Ramos (cell line): ENCODE measurements at regions not wholly inside any gene's neighbourhood (a gene's known extent, or its start where the extent isn't known, plus 50 kb on each side); places are given as distances from the start of the nearest gene placed in this dataset.
"Not testable (repeated sequence)": the region's sequence is repeated elsewhere in the genome, so short reads cannot be mapped to it uniquely, and the experiment has no call there.

ENCODE experiments used
- in situ Hi-C: fragments of 300-500 bp; cut with MboI; formaldehyde crosslinking; loops from one replicate; pipeline ENCODE4 v1.14.3; 2022; ENCODE audit warnings: low sequenced_read_pairs; ENCODE audit not compliant: unreplicated experiment

DNA sequence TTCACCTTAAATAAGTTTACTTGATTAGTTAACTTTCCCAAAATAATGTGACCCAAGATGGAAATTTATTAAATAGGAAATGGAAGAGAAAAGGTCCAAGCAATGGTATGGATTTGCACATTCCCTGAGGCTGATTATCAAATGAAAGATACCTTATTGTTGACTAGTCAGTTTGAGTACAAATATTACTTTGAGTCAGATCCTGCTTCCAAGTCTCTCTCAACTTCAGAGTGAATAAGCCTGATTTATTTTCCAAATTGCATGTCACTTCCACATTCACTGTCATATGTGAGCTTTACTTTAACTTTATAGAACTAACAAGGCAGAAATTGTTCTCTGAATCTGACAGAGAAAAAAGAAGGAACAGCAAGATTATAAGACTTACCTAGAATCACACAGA is 520.8 kb downstream of the RAB28 start:
- in situ Hi-C loops = no loop called here

- in situ Hi-C loops = no loop called here
Observed at GRCh38 chr4:12961713-12962112, 522.4 kb downstream of the RAB28 start.

- in situ Hi-C loops = no loop called here
Observed at GRCh38 chr4:12958436-12958835, 525.7 kb downstream of the RAB28 start.

- in situ Hi-C loops = no loop called here
Observed at GRCh38 chr4:12957108-12957507, 527.0 kb downstream of the RAB28 start.

DNA sequence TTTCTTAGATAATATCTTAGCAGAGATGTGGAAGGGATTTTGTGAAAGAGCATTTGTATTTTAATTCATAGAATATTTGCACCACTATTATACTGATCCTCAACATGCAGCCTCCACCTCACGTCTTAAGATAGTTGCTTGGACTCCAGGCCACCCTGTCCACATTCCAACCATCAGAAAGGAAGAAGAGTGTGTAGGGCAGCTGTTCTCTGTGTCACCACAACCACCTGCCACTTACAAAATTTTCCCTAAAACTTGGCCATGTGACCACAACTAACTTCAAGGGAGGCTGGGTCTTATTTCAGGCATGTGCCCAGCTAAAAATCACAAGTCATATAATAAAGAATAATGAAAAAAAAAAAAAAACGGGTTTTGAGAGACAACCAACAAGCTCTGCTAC is 528.1 kb downstream of the RAB28 start:
- in situ Hi-C loops = no loop called here

- in situ Hi-C loops = no loop called here
Observed at GRCh38 chr4:12949719-12950490, 534.2 kb downstream of the RAB28 start.

DNA sequence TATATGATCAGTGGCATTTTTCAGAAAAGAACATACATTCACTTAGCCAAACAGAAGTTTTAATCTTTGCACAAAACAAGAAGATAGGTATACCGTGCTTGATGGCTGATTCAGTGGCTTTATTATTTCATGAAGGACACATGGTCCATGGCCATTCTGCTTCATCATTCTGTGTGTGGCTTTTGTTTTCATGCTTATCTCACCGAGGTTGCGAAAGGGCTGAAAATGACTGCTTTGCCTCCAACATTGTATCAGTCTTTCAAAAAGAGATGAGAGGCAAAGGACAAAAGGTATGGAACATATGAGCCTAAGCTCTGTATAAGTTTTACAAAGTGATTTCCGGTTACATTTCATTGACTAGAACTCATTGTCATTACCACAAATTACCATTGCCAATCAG is 541.1 kb downstream of the RAB28 start:
- in situ Hi-C loops = no loop called here

GRCh38 chr4:12933760-12934221 is 550.3 kb downstream of the RAB28 start:
- in situ Hi-C loops = no loop called here

DNA sequence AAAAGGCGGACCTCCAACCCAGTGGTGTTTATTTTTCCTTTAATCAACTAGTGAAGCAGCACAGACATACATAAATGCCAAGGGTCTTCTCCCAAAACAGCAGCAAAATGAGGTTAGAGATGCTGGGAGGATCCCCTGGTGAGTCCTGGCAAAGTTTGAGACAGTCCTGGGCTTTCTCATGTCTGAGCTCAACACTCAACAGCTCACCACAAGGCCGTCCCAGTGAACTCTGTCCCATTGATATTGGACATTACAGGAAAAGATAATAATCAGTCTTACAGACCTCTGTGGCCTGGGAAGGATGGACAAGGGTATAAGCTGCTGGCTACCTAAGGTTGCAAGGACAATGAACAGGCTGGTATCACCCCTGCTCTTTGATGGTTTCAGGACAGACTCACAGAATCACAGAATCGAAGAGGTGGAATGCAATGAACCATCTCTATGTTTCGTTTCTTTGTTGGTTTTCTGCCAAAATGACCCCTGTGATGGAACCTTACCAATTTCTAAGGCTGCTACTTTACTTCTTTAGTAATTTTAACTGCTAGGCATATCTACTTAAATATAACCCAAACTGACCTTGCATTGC is 551.8 kb downstream of the RAB28 start:
- in situ Hi-C loops = no loop called here

DNA sequence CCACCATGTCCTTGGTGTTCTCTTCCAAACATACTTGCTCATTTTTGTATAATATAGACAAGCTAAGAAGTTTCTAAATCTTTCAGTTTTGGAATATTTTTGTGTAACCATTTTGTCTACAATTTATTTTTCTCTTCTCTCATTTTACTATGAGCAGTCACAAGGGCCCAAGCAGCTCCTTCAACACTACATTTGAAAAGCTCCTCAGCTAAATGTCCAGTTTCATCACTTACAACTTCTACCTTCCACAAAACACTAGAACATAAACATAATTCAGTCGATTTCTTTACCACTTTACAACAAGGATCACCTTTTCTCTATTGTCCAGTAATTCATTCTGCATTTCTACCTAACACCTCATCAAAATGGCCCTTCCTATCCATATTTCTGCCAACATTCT is 554.4 kb downstream of the RAB28 start:
- in situ Hi-C loops = no loop called here

- in situ Hi-C loops = no loop called here
Observed at GRCh38 chr4:12928751-12929150, 555.4 kb downstream of the RAB28 start.

- in situ Hi-C loops = no loop called here
Observed at GRCh38 chr4:12926189-12927066, 557.7 kb downstream of the RAB28 start.

- in situ Hi-C loops = no loop called here
Observed at GRCh38 chr4:12924728-12925320, 559.3 kb downstream of the RAB28 start.

DNA sequence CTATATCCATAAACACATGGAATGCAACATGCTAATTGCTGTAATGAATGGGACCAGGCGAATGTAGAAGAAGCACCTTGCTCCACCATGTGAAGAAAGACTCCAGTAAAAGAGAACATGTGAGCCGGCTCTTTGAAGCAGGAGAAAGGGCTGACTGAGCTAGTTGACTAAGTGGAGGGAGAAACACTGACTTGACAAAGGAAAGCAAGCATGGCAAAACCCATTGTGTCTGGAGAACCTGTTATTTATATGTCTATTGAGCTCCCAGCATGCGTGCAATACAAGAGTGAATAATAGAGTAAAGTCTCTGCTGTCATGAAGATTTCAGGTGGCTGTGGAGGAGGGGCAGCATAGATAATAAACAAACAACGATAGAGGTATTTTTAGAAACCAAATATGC is 559.9 kb downstream of the RAB28 start:
- in situ Hi-C loops = no loop called here

DNA sequence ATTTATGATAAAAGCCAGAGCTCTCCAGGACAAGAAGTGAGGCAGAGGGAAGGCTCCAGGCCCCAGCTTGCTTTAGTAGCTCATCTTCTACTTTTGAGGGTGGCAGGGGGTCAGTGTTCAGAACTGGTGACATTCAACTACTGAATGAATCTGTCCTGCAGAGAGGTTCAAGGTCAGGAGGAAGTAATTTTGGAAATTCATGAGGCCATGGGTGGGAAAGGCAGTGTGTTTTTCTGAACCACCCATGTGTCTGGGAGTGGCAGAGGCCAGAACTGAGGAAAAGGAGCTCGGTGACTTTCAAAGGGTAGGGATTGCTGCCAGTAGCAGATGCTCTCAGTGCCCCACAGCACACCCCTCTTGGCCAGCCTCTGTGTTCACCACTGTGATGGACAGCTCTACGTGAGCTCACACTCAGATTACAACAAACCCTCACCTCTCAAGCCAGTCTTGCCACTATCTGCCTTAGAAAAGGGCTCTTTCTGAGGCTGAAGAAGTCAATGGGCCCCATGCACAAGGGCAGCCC is 571.2 kb downstream of the RAB28 start:
- in situ Hi-C loops = no loop called here

- in situ Hi-C loops = no loop called here
Observed at GRCh38 chr4:12911750-12912358, 572.3 kb downstream of the RAB28 start.

DNA sequence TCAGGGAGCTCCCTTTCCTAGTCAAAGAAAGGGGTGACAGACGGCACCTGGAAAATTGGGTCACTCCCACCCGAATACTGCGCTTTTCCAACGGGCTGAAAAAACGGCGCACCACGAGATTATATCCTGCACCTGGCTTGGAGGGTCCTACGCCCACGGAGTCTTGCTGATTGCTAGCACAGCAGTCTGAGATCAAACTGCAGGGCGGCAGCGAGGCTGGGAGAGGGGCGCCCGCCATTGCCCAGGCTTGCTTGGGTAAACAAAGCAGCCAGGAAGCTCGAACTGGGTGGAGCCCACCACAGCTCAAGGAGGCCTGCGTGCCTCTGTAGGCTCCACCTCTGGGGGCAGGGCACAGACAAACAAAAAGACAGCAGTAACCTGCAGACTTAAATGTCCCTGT is 580.5 kb downstream of the RAB28 start:
- in situ Hi-C loops = not testable (repeated sequence)

DNA sequence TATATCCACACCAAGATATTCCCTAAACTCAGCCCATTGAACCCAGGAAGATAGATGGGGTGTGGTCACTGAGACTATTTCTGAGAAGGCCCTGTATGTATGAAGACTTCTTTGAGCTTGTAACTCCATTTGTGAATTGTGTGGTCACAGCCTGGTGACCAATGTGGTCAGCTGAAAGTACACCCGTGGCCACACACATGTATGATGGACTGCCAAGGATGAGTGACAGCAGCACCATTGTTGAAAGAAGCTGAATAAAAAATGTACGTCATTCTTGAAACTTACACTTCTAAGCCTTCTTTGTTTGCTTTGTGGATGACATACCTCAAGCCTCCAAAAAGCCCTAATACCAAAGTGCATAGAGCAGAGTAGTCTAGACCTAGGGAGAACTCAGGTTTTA is 581.4 kb downstream of the RAB28 start:
- in situ Hi-C loops = no loop called here

GRCh38 chr4:12897954-12898353 is 586.2 kb downstream of the RAB28 start:
- in situ Hi-C loops = no loop called here

DNA sequence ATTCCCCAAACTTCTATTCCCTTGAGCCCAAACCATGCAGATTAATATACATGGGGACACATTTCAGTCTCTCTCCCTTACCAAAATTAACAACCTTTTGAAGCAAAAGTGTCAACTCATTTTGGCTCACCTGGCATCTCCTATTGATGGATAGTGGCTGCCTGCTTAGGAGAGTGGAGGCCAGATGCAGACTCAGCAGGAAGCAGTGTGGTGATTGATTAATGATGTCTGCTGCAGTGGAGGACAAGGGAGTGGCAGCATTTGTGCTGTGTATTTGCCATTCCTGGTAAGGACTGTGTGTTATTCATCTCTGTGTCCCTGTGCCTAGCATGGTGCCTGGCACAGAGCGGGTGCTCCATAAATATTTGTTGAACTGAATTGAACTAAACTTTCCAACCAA is 590.1 kb downstream of the RAB28 start:
- in situ Hi-C loops = no loop called here
